Activated naive CD8-positive, alpha-beta T cell treated with anti-CD3 and anti-CD28 coated beads for 36 hours (primary cell): ENCODE measurements at regions not wholly inside any gene's neighbourhood (a gene's known extent, or its start where the extent isn't known, plus 50 kb on each side); places are given as distances from the start of the nearest gene placed in this dataset.

Experiments
- DNase-seq: peaks from one replicate; pipeline ENCODE4 v3.0.0; 2021
- H3K27ac Mint-ChIP-seq: one replicate; pipeline ENCODE4 v1.8.0; 2022; ENCODE audit warnings: mild to moderate bottlenecking, moderate library complexity, mixed read lengths
- H3K27me3 Mint-ChIP-seq: one replicate; pipeline ENCODE4 v1.8.0; 2022; ENCODE audit warnings: mild to moderate bottlenecking, mixed read lengths
- H3K36me3 Mint-ChIP-seq: one replicate; pipeline ENCODE4 v1.8.0; 2021; ENCODE audit warnings: mild to moderate bottlenecking, mixed read lengths
- H3K4me1 Mint-ChIP-seq: one replicate; pipeline ENCODE4 v1.8.0; 2021; ENCODE audit warnings: mixed read lengths
- H3K4me3 Mint-ChIP-seq: one replicate; pipeline ENCODE4 v1.8.0; 2022; ENCODE audit warnings: mild to moderate bottlenecking, moderate library complexity, mixed read lengths
- H3K9me3 Mint-ChIP-seq: one replicate; pipeline ENCODE4 v1.8.0; 2022; ENCODE audit warnings: mixed read lengths

- Mint-ChIP-seq H3K4me3 (no peak overlapping the region), H3K9me3 (no peaks in the 10 kb centered on the region), H3K27ac (peak overlapping the region; percentile 52), H3K36me3 (peaks cover 28% of the 10 kb centered on the region), H3K4me1 (peaks cover 77% of the 10 kb centered on the region), H3K27me3 (no peaks in the 10 kb centered on the region)
- DNase-seq, result no peak
These were observed 255.2 kb upstream of the KLF14 start for GRCh38 chr7:130989101-130989795.

- Mint-ChIP-seq H3K27me3 (no peaks in the 10 kb centered on the region), H3K36me3 (peaks cover 21% of the 10 kb centered on the region), H3K4me1 (peaks cover 77% of the 10 kb centered on the region), H3K9me3 (no peaks in the 10 kb centered on the region), H3K27ac (peak overlapping the region; percentile 45), H3K4me3 (no peak overlapping the region)
- DNase-seq, result no peak
These were observed 256.3 kb upstream of the KLF14 start for GRCh38 chr7:130990178-130990832.

- DNase-seq, result no peak
- Mint-ChIP-seq H3K4me3 (no peak overlapping the region), H3K4me1 (peaks cover 76% of the 10 kb centered on the region), H3K27ac (peak overlapping the region; percentile 66), H3K36me3 (peaks cover 24% of the 10 kb centered on the region), H3K27me3 (no peaks in the 10 kb centered on the region), H3K9me3 (peaks cover 1% of the 10 kb centered on the region)
These were observed 259.8 kb upstream of the KLF14 start for GRCh38 chr7:130993671-130994365.

GRCh38 chr7:130994378-130995115 lies 260.5 kb upstream of the KLF14 start:
- peaks cover 1% of the 10 kb centered on the region for H3K9me3 Mint-ChIP-seq
- H3K27ac Mint-ChIP-seq, result peak overlapping the region; percentile 66
- no peak overlapping the region for H3K4me3 Mint-ChIP-seq
- H3K27me3 Mint-ChIP-seq, result no peaks in the 10 kb centered on the region
- no peak for DNase-seq
- H3K36me3 Mint-ChIP-seq, result peaks cover 27% of the 10 kb centered on the region
- H3K4me1 Mint-ChIP-seq, result peaks cover 76% of the 10 kb centered on the region

GRCh38 chr7:130995252-130996081 lies 261.5 kb upstream of the KLF14 start:
- peaks cover 1% of the 10 kb centered on the region for H3K9me3 Mint-ChIP-seq
- peaks cover 78% of the 10 kb centered on the region for H3K4me1 Mint-ChIP-seq
- no peak for DNase-seq
- H3K36me3 Mint-ChIP-seq, result peaks cover 32% of the 10 kb centered on the region
- H3K27me3 Mint-ChIP-seq, result no peaks in the 10 kb centered on the region
- no peak overlapping the region for H3K4me3 Mint-ChIP-seq
- H3K27ac Mint-ChIP-seq, result peak overlapping the region; percentile 82

- peaks cover 74% of the 10 kb centered on the region for H3K4me1 Mint-ChIP-seq
- peak overlapping the region; percentile 82 for H3K27ac Mint-ChIP-seq
- H3K4me3 Mint-ChIP-seq, result peak overlapping the region; percentile 19
These were observed 262.3 kb upstream of the KLF14 start for GRCh38 chr7:130996205-130996832.

GRCh38 chr7:130996833-130997231 lies 262.8 kb upstream of the KLF14 start:
- Mint-ChIP-seq H3K4me3 (peak overlapping the region; percentile 60), H3K27me3 (no peaks in the 10 kb centered on the region), H3K4me1 (peaks cover 69% of the 10 kb centered on the region), H3K9me3 (peaks cover 1% of the 10 kb centered on the region), H3K27ac (peak overlapping the region; percentile 82), H3K36me3 (peaks cover 31% of the 10 kb centered on the region)
- no peak for DNase-seq

More at GRCh38 chr7:130996205-130996832, 262.3 kb upstream of the KLF14 start:
- peaks cover 31% of the 10 kb centered on the region for H3K36me3 Mint-ChIP-seq
- H3K9me3 Mint-ChIP-seq, result peaks cover 1% of the 10 kb centered on the region
- no peak for DNase-seq
- no peaks in the 10 kb centered on the region for H3K27me3 Mint-ChIP-seq

- peak overlapping the region; percentile 62 for H3K27ac Mint-ChIP-seq
- H3K27me3 Mint-ChIP-seq, result no peaks in the 10 kb centered on the region
- peaks cover 10% of the 10 kb centered on the region for H3K9me3 Mint-ChIP-seq
- H3K4me3 Mint-ChIP-seq, result no peak overlapping the region
- H3K4me1 Mint-ChIP-seq, result peaks cover 68% of the 10 kb centered on the region
- no peak for DNase-seq
- H3K36me3 Mint-ChIP-seq, result peaks cover 45% of the 10 kb centered on the region
These were observed 265.1 kb upstream of the KLF14 start for GRCh38 chr7:130998993-130999602.

- peaks cover 12% of the 10 kb centered on the region for H3K9me3 Mint-ChIP-seq
- peak overlapping the region; percentile 48 for H3K27ac Mint-ChIP-seq
- H3K4me1 Mint-ChIP-seq, result peaks cover 66% of the 10 kb centered on the region
- no peak overlapping the region for H3K4me3 Mint-ChIP-seq
- H3K36me3 Mint-ChIP-seq, result peaks cover 52% of the 10 kb centered on the region
- no peaks in the 10 kb centered on the region for H3K27me3 Mint-ChIP-seq
- DNase-seq, result no peak
These were observed 265.9 kb upstream of the KLF14 start for GRCh38 chr7:130999926-131000325.

- Mint-ChIP-seq H3K27ac (peak overlapping the region; percentile 48), H3K27me3 (no peaks in the 10 kb centered on the region), H3K36me3 (peaks cover 56% of the 10 kb centered on the region), H3K9me3 (peaks cover 15% of the 10 kb centered on the region), H3K4me1 (peaks cover 64% of the 10 kb centered on the region), H3K4me3 (no peak overlapping the region)
- no peak for DNase-seq
These were observed 266.4 kb upstream of the KLF14 start for GRCh38 chr7:131000389-131000788.

- Mint-ChIP-seq H3K36me3 (peaks cover 60% of the 10 kb centered on the region), H3K4me3 (no peak overlapping the region), H3K27me3 (no peaks in the 10 kb centered on the region), H3K4me1 (peaks cover 62% of the 10 kb centered on the region), H3K27ac (no peak overlapping the region), H3K9me3 (peaks cover 17% of the 10 kb centered on the region)
- no peak for DNase-seq
These were observed 266.9 kb upstream of the KLF14 start for GRCh38 chr7:131000873-131001272.

GRCh38 chr7:131002600-131002999 lies 268.6 kb upstream of the KLF14 start:
- H3K4me3 Mint-ChIP-seq, result no peak overlapping the region
- peaks cover 17% of the 10 kb centered on the region for H3K9me3 Mint-ChIP-seq
- peaks cover 56% of the 10 kb centered on the region for H3K4me1 Mint-ChIP-seq
- H3K36me3 Mint-ChIP-seq, result peaks cover 58% of the 10 kb centered on the region
- no peak for DNase-seq
- H3K27me3 Mint-ChIP-seq, result no peaks in the 10 kb centered on the region
- peak overlapping the region; percentile 5 for H3K27ac Mint-ChIP-seq

GRCh38 chr7:131003634-131004033 lies 269.6 kb upstream of the KLF14 start:
- no peak overlapping the region for H3K4me3 Mint-ChIP-seq
- peaks cover 52% of the 10 kb centered on the region for H3K36me3 Mint-ChIP-seq
- no peak overlapping the region for H3K27ac Mint-ChIP-seq
- no peaks in the 10 kb centered on the region for H3K27me3 Mint-ChIP-seq
- H3K9me3 Mint-ChIP-seq, result peaks cover 16% of the 10 kb centered on the region
- no peak for DNase-seq
- peaks cover 56% of the 10 kb centered on the region for H3K4me1 Mint-ChIP-seq
